Heart left ventricle (tissue), 16 donors: ENCODE measurements at regions not wholly inside any gene's neighbourhood (a gene's known extent, or its start where the extent isn't known, plus 50 kb on each side); places are given as distances from the start of the nearest gene placed in this dataset.

Experiments
- ATAC-seq, 4 donors: fragments of 200-7000 bp; cut with Tn5 transposase; one replicate each; pipeline ENCODE4 v1.9.1; 2020 to 2022; ENCODE audit warnings: moderate library complexity in 4 of 4, mild to moderate bottlenecking in 3 of 4, moderate number of reproducible peaks in 1 of 4
- DNase-seq, 5 donors: peaks; one replicate each; pipeline ENCODE4 v3.0.0-alpha.2; 2020
- H3K27ac ChIP-seq, 12 donors: fragments of 200-600 bp; sonication (generic) in 4 of 12; one replicate each; pipeline versions ENCODE4 v1.5.0 to v1.8.0; 2016 to 2022; ENCODE audit warnings: mild to moderate bottlenecking in 2 of 12
- H3K27me3 ChIP-seq, 9 donors: fragments of 200-600 bp; sonication (generic) in 2 of 9; one replicate each; pipeline versions ENCODE4 v1.5.1 to v1.8.0; 2016 to 2022; ENCODE audit warnings: mild to moderate bottlenecking in 3 of 9
- H3K36me3 ChIP-seq, 9 donors: fragments of 200-600 bp; sonication (generic) in 2 of 9; one replicate each; pipeline versions ENCODE4 v1.5.0 to v1.8.0; 2018 to 2022; ENCODE audit warnings: mild to moderate bottlenecking in 2 of 9
- H3K4me1 ChIP-seq, 12 donors: fragments of 200-600 bp; sonication (generic) in 4 of 12; one replicate each; pipeline versions ENCODE4 v1.5.0 to v1.8.0; 2016 to 2022; ENCODE audit warnings: mild to moderate bottlenecking in 3 of 12
- H3K4me3 ChIP-seq, 12 donors: fragments of 200-600 bp; sonication (generic) in 4 of 12; one replicate each; pipeline versions ENCODE4 v1.5.0 to v1.8.0; 2017 to 2022; ENCODE audit warnings: mild to moderate bottlenecking in 9 of 12, moderate library complexity in 4 of 12
- H3K9me3 ChIP-seq, 12 donors: fragments of 200-600 bp; sonication (generic) in 4 of 12; one replicate each; pipeline versions ENCODE4 v1.5.0 to v1.8.0; 2016 to 2022; ENCODE audit warnings: mild to moderate bottlenecking in 1 of 12
- POLR2A ChIP-seq, 2 donors: fragments of 450-650 bp; IDR thresholded peaks; one replicate each; pipeline ENCODE4 v1.6.1; 2017; ENCODE audit warnings: antibody characterized with exemption in 2 of 2, mild to moderate bottlenecking in 2 of 2, moderate library complexity in 2 of 2
- WGBS, 4 donors: extraction: QIAGEN DNeasy Blood & Tissue Kit in 2 of 4; methylation state at CpG; one replicate each; pipeline versions ENCODE4 v1.1.5 to v1.1.7; 2013 to 2018; 5-methylcytosine and 5-hydroxymethylcytosine counted together
- intact Hi-C, 10 donors: fragments of 100-400 bp; cut with DNase I; formaldehyde crosslinking; loops; one replicate each; pipeline versions ENCODE4 v1.11.1 to v1.14.2; 2022
- TF ChIP-seq, protein P1 (sequence below), 12 donors: fragments of 200-600 bp; sonication (generic) in 4 of 12; IDR thresholded peaks; one replicate each; pipeline versions ENCODE4 v1.5.0 to v1.8.0; 2018 to 2022; ENCODE audit warnings: antibody characterized with exemption in 12 of 12, mild to moderate bottlenecking in 5 of 12
- donor health status: ischemic (EF 13 %, LVEDD 7.1; RV severe dilation, severe dysfunction).
- donor health status: healthy with polysubstance abuse.
- donor health status: DM: no; HTN: yes; CAD: no.
- donor health status: DM: no; HTN: no; CAD: no.
- donor health status: ischemic (EF 25% LVEDD 6.9; RV normal size, moderate dysfunction).
- donor health status: ischemic (EF 25% LVEDD 5.7; RV mildly dilated, moderate dysfunction).
- donor health status: healthy.
- donor health status: DM: yes; HTN: yes; CAD: no.
- donor health status: ischemic (EF 35%, LVEDD 5.7; RV mildly dilated, moderate dysfunction).
- donor health status: nonischemic (EF 11% LVEDD 7.7; RV severe dilation, severe dysfunction).
- donor health status: DM: yes; HTN: yes; CAD: no.
- donor health status: PGD.
- donor health status: ischemic (EF 29% LVEDD 5.4; RV normal size, mild dysfunction).
- donor health status: nonischemic (EF 23%, LVEDD 6.1; RV moderate dilation, normal function).

DNA sequence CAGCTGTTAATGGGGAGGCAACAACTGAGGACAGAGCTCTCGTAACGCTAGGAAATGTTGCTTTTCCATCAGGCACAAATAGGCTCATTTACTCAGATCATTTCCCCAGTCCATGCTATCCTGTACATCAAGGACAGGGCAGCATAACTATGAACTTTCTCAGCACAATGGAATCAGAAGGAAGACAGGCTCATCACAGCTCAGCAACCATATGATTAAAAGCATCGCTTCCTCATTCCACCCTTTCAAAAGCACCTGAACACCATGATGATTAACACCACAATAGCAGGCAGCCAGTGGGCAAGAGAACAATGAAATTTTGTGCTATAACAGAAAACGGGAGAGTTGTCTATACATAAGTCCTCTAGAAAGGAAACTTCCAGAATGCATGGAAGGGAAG, 297.8 kb downstream of the ZNF674 start:
- Histone ChIP-seq H3K27ac (no peak overlapping the region), H3K4me1 (no peaks in the 10 kb centered on the region), H3K27me3 (no peaks in the 10 kb centered on the region), H3K36me3 (no peaks in the 10 kb centered on the region), H3K4me3 (no peak overlapping the region), H3K9me3 (no peaks in the 10 kb centered on the region)
- DNase-seq: no peak
- 73 to 86% (median 84%) methylated on average over 4 of the region's 4 CpGs for WGBS, 4 donors
- intact Hi-C loops: no loop called here
- ATAC-seq: no peak
- no peak for TF ChIP-seq POLR2A (IDR thresholded peaks at IDR 0.05)
- TF ChIP-seq, protein P1, sequence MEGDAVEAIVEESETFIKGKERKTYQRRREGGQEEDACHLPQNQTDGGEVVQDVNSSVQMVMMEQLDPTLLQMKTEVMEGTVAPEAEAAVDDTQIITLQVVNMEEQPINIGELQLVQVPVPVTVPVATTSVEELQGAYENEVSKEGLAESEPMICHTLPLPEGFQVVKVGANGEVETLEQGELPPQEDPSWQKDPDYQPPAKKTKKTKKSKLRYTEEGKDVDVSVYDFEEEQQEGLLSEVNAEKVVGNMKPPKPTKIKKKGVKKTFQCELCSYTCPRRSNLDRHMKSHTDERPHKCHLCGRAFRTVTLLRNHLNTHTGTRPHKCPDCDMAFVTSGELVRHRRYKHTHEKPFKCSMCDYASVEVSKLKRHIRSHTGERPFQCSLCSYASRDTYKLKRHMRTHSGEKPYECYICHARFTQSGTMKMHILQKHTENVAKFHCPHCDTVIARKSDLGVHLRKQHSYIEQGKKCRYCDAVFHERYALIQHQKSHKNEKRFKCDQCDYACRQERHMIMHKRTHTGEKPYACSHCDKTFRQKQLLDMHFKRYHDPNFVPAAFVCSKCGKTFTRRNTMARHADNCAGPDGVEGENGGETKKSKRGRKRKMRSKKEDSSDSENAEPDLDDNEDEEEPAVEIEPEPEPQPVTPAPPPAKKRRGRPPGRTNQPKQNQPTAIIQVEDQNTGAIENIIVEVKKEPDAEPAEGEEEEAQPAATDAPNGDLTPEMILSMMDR (IDR thresholded peaks at IDR 0.05): no peak

DNA sequence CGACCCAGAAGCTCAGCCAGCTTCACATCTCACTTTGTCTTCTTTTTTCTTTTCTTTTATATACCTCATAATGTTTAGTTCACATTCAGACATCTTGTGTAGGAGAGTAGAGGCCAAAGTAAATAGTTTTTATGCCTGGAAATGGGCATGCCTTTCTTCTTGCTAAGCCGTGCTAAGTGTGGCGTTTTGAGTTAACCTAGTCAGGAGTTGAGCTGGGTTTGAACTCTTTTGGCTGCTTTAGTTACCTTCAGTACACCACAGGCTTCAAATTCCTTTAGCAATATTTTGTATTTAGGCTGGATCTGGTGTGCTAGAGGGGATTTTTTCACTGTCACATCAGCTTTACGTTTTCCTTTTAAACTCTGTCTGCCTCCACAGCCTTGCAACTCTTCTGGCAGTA, 300.8 kb downstream of the ZNF674 start:
- intact Hi-C loops: no loop called here
- no peak for ATAC-seq
- H3K4me1 ChIP-seq: no peaks in the 10 kb centered on the region
- H3K27me3 ChIP-seq: no peaks in the 10 kb centered on the region
- no peak overlapping the region for H3K27ac ChIP-seq
- no peak for DNase-seq
- H3K9me3 ChIP-seq: peaks cover 0 to 7% (median 0%) of the 10 kb centered on the region in 12 donors
- TF ChIP-seq, protein P1 (IDR thresholded peaks at IDR 0.05): no peak
- no peak for TF ChIP-seq POLR2A (IDR thresholded peaks at IDR 0.05)
- no peaks in the 10 kb centered on the region for H3K36me3 ChIP-seq
- H3K4me3 ChIP-seq: no peak overlapping the region
- WGBS, 4 donors: 52 to 72% (median 60%) methylated on average over 4 of the region's 4 CpGs

DNA sequence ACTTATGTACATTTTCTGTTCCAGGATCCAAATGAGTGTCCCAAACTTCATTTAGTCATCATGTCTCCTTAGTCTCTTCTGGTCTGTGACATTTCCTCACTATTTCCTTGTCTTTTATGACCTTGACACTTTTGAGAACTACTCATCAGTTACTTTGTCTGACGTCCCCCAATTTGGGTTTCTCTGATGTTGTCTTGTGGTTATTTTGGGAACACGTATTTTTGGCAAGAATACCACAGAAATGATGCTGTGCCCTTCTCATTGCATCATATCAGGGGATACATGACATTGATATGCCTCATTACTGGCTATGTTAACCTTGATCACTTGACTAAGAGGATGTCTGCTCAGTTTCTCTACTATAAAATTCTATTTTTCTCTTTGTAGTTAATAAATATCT, 308.8 kb downstream of the ZNF674 start:
- H3K36me3 ChIP-seq: no peaks in the 10 kb centered on the region
- H3K4me1 ChIP-seq: no peaks in the 10 kb centered on the region
- H3K9me3 ChIP-seq: peaks cover 0 to 15% (median 0%) of the 10 kb centered on the region in 12 donors
- 37 to 45% (median 40%) methylated on average over 2 of the region's 2 CpGs for WGBS, 4 donors
- ATAC-seq (no peak), DNase-seq (no peak)
- no peaks in the 10 kb centered on the region for H3K27me3 ChIP-seq
- H3K4me3 ChIP-seq: no peak overlapping the region
- intact Hi-C loops: no loop called here
- H3K27ac ChIP-seq: no peak overlapping the region
- TF ChIP-seq, protein P1 (IDR thresholded peaks at IDR 0.05): no peak
- TF ChIP-seq POLR2A (IDR thresholded peaks at IDR 0.05): no peak

DNA sequence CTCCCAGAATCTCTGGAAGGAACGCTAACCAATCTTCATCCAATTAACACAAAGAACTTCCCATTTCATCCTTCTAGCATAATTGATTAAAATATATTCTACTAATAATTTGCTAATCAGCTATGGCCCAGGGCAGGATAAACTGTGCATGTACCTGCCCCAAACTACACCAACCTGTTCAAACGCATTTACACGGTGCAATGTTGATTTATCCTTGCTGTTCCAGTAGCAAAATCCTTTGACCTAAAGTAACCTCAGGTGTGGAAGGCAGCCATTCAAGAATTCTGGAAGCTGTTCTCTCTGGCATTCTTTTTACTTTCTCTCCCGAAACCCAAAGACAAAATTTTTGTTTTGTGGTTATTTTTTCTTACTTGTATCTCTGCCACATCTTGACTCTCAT, 309.4 kb downstream of the ZNF674 start:
- Histone ChIP-seq H3K9me3 (peaks cover 0 to 14% (median 0%) of the 10 kb centered on the region in 12 donors), H3K4me3 (no peak overlapping the region), H3K36me3 (no peaks in the 10 kb centered on the region), H3K27me3 (no peaks in the 10 kb centered on the region), H3K27ac (no peak overlapping the region), H3K4me1 (no peaks in the 10 kb centered on the region)
- TF ChIP-seq, protein P1 (IDR thresholded peaks at IDR 0.05): no peak
- TF ChIP-seq POLR2A (IDR thresholded peaks at IDR 0.05): no peak
- 77 to 93% (median 87%) methylated on average over 4 of the region's 4 CpGs for WGBS, 4 donors
- ATAC-seq: no peak
- intact Hi-C loops: no loop called here
- DNase-seq: no peak
